ENCODE measurements at regions not wholly inside any gene's neighbourhood (a gene's known extent, or its start where the extent isn't known, plus 50 kb on each side); places are given as distances from the start of the nearest gene placed in this dataset.

DNA sequence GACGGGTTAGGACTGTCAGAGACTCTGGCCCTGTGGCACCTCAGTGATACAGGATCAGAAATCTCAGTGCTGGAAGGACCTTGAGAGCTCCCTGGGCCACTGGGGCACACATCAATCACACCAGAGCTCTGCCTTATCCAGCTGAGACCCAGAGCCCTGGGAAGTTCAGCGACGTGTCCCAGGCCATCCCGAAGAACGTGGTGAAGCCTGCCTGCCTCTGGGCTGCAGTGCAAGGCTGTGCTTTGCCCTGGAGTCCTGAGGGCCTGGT lies 79.8 kb upstream of the MGMT start:
- TF ChIP-seq CTCF (IDR thresholded peaks at IDR 0.05), result no peak
- TF ChIP-seq POLR2A (IDR thresholded peaks at IDR 0.05), result no peak
- no peak for TF ChIP-seq EP300 (IDR thresholded peaks at IDR 0.05)

Data from sigmoid colon (tissue), 4 donors.